Ovary (tissue), 3 donors: ENCODE measurements at regions not wholly inside any gene's neighbourhood (a gene's known extent, or its start where the extent isn't known, plus 50 kb on each side); places are given as distances from the start of the nearest gene placed in this dataset.

Source experiments
- EP300 ChIP-seq: sonication (generic); formaldehyde crosslinking; IDR thresholded peaks from one replicate; pipeline ENCODE4 v1.6.1; 2017; ENCODE audit warnings: antibody characterized with exemption
- POLR2A ChIP-seq: fragments of 450-650 bp; IDR thresholded peaks from one replicate; pipeline ENCODE4 v1.6.1; 2017; ENCODE audit warnings: antibody characterized with exemption, mild to moderate bottlenecking, moderate library complexity
- TF ChIP-seq, protein P1 (sequence below), 3 donors: fragments of 450-650 bp in 2 of 3; fragments of 200-600 bp in 1 of 3; IDR thresholded peaks; one replicate each; pipeline versions ENCODE4 v1.5.1 to v1.8.0; 2016 to 2022; ENCODE audit warnings: antibody characterized with exemption in 3 of 3, mild to moderate bottlenecking in 1 of 3
- donor health status: DM: no; HTN: no; CAD: no.

DNA sequence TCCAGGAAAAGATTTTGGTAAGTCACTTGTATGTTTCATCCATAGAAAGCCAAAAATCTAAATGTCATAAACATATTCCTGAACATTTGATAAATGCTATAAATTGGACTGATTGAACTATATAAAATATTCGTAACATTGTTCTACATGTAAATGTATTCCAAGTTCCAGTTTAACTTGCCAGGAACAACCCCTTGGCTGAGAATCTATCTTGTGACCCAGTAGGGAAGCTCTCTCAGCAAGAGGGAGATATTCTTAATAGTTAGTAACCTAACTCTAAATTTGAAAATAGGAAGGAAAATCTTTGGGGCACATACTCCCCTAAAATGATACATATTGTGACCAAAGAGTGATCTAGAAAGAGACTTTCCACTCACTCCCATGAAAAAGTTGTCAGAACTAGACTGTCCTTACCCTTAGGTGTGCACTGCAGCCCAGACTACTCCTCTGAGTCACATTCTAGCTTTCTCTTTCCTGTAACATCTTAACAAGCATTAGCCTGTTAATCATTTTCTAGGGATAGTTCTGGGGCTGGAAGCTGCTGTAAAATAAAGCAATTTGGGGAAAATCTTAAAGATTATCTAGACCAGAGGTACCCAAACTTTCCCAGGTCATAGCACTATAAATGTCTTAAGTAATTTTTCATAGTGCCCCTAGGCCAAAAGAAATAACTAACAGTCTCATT is 73.7 kb upstream of the SKAP2 start:
- TF ChIP-seq POLR2A (no peak), EP300 (no peak)
- TF ChIP-seq, protein P1, sequence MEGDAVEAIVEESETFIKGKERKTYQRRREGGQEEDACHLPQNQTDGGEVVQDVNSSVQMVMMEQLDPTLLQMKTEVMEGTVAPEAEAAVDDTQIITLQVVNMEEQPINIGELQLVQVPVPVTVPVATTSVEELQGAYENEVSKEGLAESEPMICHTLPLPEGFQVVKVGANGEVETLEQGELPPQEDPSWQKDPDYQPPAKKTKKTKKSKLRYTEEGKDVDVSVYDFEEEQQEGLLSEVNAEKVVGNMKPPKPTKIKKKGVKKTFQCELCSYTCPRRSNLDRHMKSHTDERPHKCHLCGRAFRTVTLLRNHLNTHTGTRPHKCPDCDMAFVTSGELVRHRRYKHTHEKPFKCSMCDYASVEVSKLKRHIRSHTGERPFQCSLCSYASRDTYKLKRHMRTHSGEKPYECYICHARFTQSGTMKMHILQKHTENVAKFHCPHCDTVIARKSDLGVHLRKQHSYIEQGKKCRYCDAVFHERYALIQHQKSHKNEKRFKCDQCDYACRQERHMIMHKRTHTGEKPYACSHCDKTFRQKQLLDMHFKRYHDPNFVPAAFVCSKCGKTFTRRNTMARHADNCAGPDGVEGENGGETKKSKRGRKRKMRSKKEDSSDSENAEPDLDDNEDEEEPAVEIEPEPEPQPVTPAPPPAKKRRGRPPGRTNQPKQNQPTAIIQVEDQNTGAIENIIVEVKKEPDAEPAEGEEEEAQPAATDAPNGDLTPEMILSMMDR (IDR thresholded peaks at IDR 0.05): no peak
